D721Med (cell line): ENCODE measurements at regions not wholly inside any gene's neighbourhood (a gene's known extent, or its start where the extent isn't known, plus 50 kb on each side); places are given as distances from the start of the nearest gene placed in this dataset.

Source experiments
- DNase-seq: peaks from one replicate; pipeline ENCODE4 v3.0.0; 2011; ENCODE audit warnings: low spot score; ENCODE audit not compliant: insufficient read length
- FAIRE-seq: peaks from 2 replicates; lab custom pipeline; 2011; peaks lifted over from hg19 to GRCh38; lab: Jason Lieb, UNC
- CTCF ChIP-seq: IDR thresholded peaks from 2 replicates; pipeline ENCODE4 v1.5.1; 2012; ENCODE audit warnings: mild to moderate bottlenecking, control low read depth; ENCODE audit not compliant: insufficient read depth; ENCODE audit errors: missing control alignments

- DNase-seq (no peak), FAIRE-seq (peak; percentile 21)
- no peak for TF ChIP-seq CTCF
Measured at GRCh38 chr5:52504584-52505240, 283.0 kb upstream of the ITGA1 start.

- FAIRE-seq = no peak
- no peak for TF ChIP-seq CTCF
- DNase-seq = no peak
Measured at GRCh38 chr5:52517667-52518066, 270.0 kb upstream of the ITGA1 start.

GRCh38 chr5:52520171-52520570 is 267.5 kb upstream of the ITGA1 start:
- FAIRE-seq = no peak
- no peak for DNase-seq
- TF ChIP-seq CTCF = no peak

GRCh38 chr5:52521236-52521635 is 266.5 kb upstream of the ITGA1 start:
- no peak for FAIRE-seq
- TF ChIP-seq CTCF = no peak
- DNase-seq = no peak

GRCh38 chr5:52523701-52524100 is 264.0 kb upstream of the ITGA1 start:
- FAIRE-seq (no peak), DNase-seq (no peak)
- TF ChIP-seq CTCF = no peak

GRCh38 chr5:52531105-52531504 is 256.6 kb upstream of the ITGA1 start:
- DNase-seq (no peak), FAIRE-seq (no peak)
- no peak for TF ChIP-seq CTCF

GRCh38 chr5:52543594-52543993 is 244.1 kb upstream of the ITGA1 start:
- FAIRE-seq = no peak
- DNase-seq = no peak
- no peak for TF ChIP-seq CTCF
